ENCODE measurements at regions not wholly inside any gene's neighbourhood (a gene's known extent, or its start where the extent isn't known, plus 50 kb on each side); places are given as distances from the start of the nearest gene placed in this dataset.
A peak's percentile ranks its signal among the peaks of the same experiment; 100 is the strongest.

GRCh38 chr5:99076723-99077640, 148.2 kb upstream of the CHD1 start:
- H3K4me1 Mint-ChIP-seq, result peaks cover 2% of the 10 kb centered on the region

GRCh38 chr5:99072846-99073245, 144.0 kb upstream of the CHD1 start:
- no peak overlapping the region for H3K27ac Mint-ChIP-seq
- H3K4me3 Mint-ChIP-seq, result no peak overlapping the region
- DNase-seq (ENCODE audit: low spot score in 2 of 2) (no peak), ATAC-seq (ENCODE audit: low read depth) (no peak)
- peaks cover 2% of the 10 kb centered on the region for H3K36me3 Mint-ChIP-seq
- peaks cover 7% of the 10 kb centered on the region for H3K4me1 Mint-ChIP-seq
- H3K27me3 Mint-ChIP-seq, result no peaks in the 10 kb centered on the region
- H3K9me3 Mint-ChIP-seq, result peaks cover 2% of the 10 kb centered on the region

More at GRCh38 chr5:99076723-99077640, 148.2 kb upstream of the CHD1 start:
- peaks cover 2% of the 10 kb centered on the region for H3K36me3 Mint-ChIP-seq
- DNase-seq (ENCODE audit: low spot score in 2 of 2), result no peak
- H3K27ac Mint-ChIP-seq, result no peak overlapping the region
- no peak for ATAC-seq (ENCODE audit: low read depth)
- H3K4me3 Mint-ChIP-seq, result no peak overlapping the region
- peaks cover 2% of the 10 kb centered on the region for H3K9me3 Mint-ChIP-seq
- H3K27me3 Mint-ChIP-seq, result no peaks in the 10 kb centered on the region

- Mint-ChIP-seq H3K27ac (no peak overlapping the region), H3K4me1 (peaks cover 7% of the 10 kb centered on the region)
- ATAC-seq (ENCODE audit: low read depth), result no peak
Observed at GRCh38 chr5:99070822-99071221, 142.0 kb upstream of the CHD1 start.

GRCh38 chr5:99070362-99070761, 141.6 kb upstream of the CHD1 start:
- Mint-ChIP-seq H3K4me3 (no peak overlapping the region), H3K9me3 (peaks cover 2% of the 10 kb centered on the region), H3K27ac (no peak overlapping the region), H3K4me1 (peaks cover 7% of the 10 kb centered on the region), H3K36me3 (peaks cover 2% of the 10 kb centered on the region), H3K27me3 (no peaks in the 10 kb centered on the region)
- DNase-seq (ENCODE audit: low spot score in 2 of 2), result no peak
- ATAC-seq (ENCODE audit: low read depth), result no peak

More at GRCh38 chr5:99070822-99071221, 142.0 kb upstream of the CHD1 start:
- peaks cover 2% of the 10 kb centered on the region for H3K36me3 Mint-ChIP-seq
- H3K9me3 Mint-ChIP-seq, result peaks cover 2% of the 10 kb centered on the region
- H3K4me3 Mint-ChIP-seq, result no peak overlapping the region
- H3K27me3 Mint-ChIP-seq, result no peaks in the 10 kb centered on the region
- no peak for DNase-seq (ENCODE audit: low spot score in 2 of 2)

- ATAC-seq (ENCODE audit: low read depth), result peak; percentile 35
- Mint-ChIP-seq H3K36me3 (peaks cover 2% of the 10 kb centered on the region), H3K4me1 (peaks cover 7% of the 10 kb centered on the region), H3K4me3 (no peak overlapping the region), H3K27ac (no peak overlapping the region), H3K27me3 (no peaks in the 10 kb centered on the region), H3K9me3 (peaks cover 2% of the 10 kb centered on the region)
- no peak for DNase-seq (ENCODE audit: low spot score in 2 of 2)
Observed at GRCh38 chr5:99068944-99069650, 140.3 kb upstream of the CHD1 start.

GRCh38 chr5:99063737-99064136, 134.9 kb upstream of the CHD1 start:
- ATAC-seq (ENCODE audit: low read depth) (no peak), DNase-seq (ENCODE audit: low spot score in 2 of 2) (no peak)
- Mint-ChIP-seq H3K9me3 (no peaks in the 10 kb centered on the region), H3K4me3 (no peak overlapping the region), H3K4me1 (peaks cover 21% of the 10 kb centered on the region), H3K27ac (no peak overlapping the region), H3K27me3 (no peaks in the 10 kb centered on the region), H3K36me3 (no peaks in the 10 kb centered on the region)

- Mint-ChIP-seq H3K9me3 (peaks cover 2% of the 10 kb centered on the region), H3K4me3 (no peak overlapping the region), H3K4me1 (peaks cover 31% of the 10 kb centered on the region), H3K36me3 (no peaks in the 10 kb centered on the region), H3K27ac (no peak overlapping the region), H3K27me3 (no peaks in the 10 kb centered on the region)
- no peak for ATAC-seq (ENCODE audit: low read depth)
- no peak for DNase-seq (ENCODE audit: low spot score in 2 of 2)
Observed at GRCh38 chr5:99061711-99062110, 132.9 kb upstream of the CHD1 start.

- Mint-ChIP-seq H3K4me3 (no peak overlapping the region), H3K36me3 (no peaks in the 10 kb centered on the region), H3K27ac (no peak overlapping the region), H3K9me3 (peaks cover 2% of the 10 kb centered on the region), H3K27me3 (no peaks in the 10 kb centered on the region), H3K4me1 (peaks cover 31% of the 10 kb centered on the region)
- DNase-seq (ENCODE audit: low spot score in 2 of 2), result no peak
- ATAC-seq (ENCODE audit: low read depth), result no peak
Observed at GRCh38 chr5:99061299-99061698, 132.5 kb upstream of the CHD1 start.

GRCh38 chr5:99060306-99061261, 131.8 kb upstream of the CHD1 start:
- H3K9me3 Mint-ChIP-seq, result peaks cover 2% of the 10 kb centered on the region
- H3K4me3 Mint-ChIP-seq, result peak overlapping the region; percentile 76
- ATAC-seq (ENCODE audit: low read depth) (peak; percentile 75), DNase-seq (ENCODE audit: low spot score in 2 of 2) (peak; percentile 89 to 90)
- peaks cover 31% of the 10 kb centered on the region for H3K4me1 Mint-ChIP-seq
- no peaks in the 10 kb centered on the region for H3K36me3 Mint-ChIP-seq
- H3K27me3 Mint-ChIP-seq, result no peaks in the 10 kb centered on the region
- peak overlapping the region; percentile 73 for H3K27ac Mint-ChIP-seq

GRCh38 chr5:99059685-99060084, 130.9 kb upstream of the CHD1 start:
- ATAC-seq (ENCODE audit: low read depth), result peak; percentile 88

GRCh38 chr5:99058466-99058865, 129.7 kb upstream of the CHD1 start:
- peak overlapping the region; percentile 91 for H3K27ac Mint-ChIP-seq
- peaks cover 33% of the 10 kb centered on the region for H3K4me1 Mint-ChIP-seq
- no peak for DNase-seq (ENCODE audit: low spot score in 2 of 2)
- no peaks in the 10 kb centered on the region for H3K27me3 Mint-ChIP-seq
- peak overlapping the region; percentile 22 for H3K4me3 Mint-ChIP-seq
- no peak for ATAC-seq (ENCODE audit: low read depth)
- H3K9me3 Mint-ChIP-seq, result peaks cover 2% of the 10 kb centered on the region
- no peaks in the 10 kb centered on the region for H3K36me3 Mint-ChIP-seq

More at GRCh38 chr5:99059685-99060084, 130.9 kb upstream of the CHD1 start:
- peak in 1 of 2 donors; percentile 38 for DNase-seq (ENCODE audit: low spot score in 2 of 2)
- Mint-ChIP-seq H3K4me3 (no peak overlapping the region), H3K4me1 (peaks cover 31% of the 10 kb centered on the region), H3K36me3 (no peaks in the 10 kb centered on the region), H3K9me3 (peaks cover 2% of the 10 kb centered on the region), H3K27me3 (no peaks in the 10 kb centered on the region), H3K27ac (peak overlapping the region; percentile 91)

GRCh38 chr5:99054972-99055371, 126.2 kb upstream of the CHD1 start:
- H3K27me3 Mint-ChIP-seq, result peaks cover 1% of the 10 kb centered on the region
- peaks cover 22% of the 10 kb centered on the region for H3K4me1 Mint-ChIP-seq
- ATAC-seq (ENCODE audit: low read depth) (peak; percentile 9), DNase-seq (ENCODE audit: low spot score in 2 of 2) (no peak)
- H3K9me3 Mint-ChIP-seq, result peaks cover 2% of the 10 kb centered on the region
- no peak overlapping the region for H3K4me3 Mint-ChIP-seq
- H3K27ac Mint-ChIP-seq, result no peak overlapping the region
- no peaks in the 10 kb centered on the region for H3K36me3 Mint-ChIP-seq

GRCh38 chr5:99045871-99046270, 117.1 kb upstream of the CHD1 start:
- H3K27ac Mint-ChIP-seq, result no peak overlapping the region
- peaks cover 8% of the 10 kb centered on the region for H3K9me3 Mint-ChIP-seq
- DNase-seq (ENCODE audit: low spot score in 2 of 2) (no peak), ATAC-seq (ENCODE audit: low read depth) (no peak)
- H3K4me3 Mint-ChIP-seq, result no peak overlapping the region
- H3K36me3 Mint-ChIP-seq, result peaks cover 4% of the 10 kb centered on the region
- peaks cover 8% of the 10 kb centered on the region for H3K4me1 Mint-ChIP-seq
- no peaks in the 10 kb centered on the region for H3K27me3 Mint-ChIP-seq

Data from memory B cell (primary cell).